ENCODE measurements at regions not wholly inside any gene's neighbourhood (a gene's known extent, or its start where the extent isn't known, plus 50 kb on each side); places are given as distances from the start of the nearest gene placed in this dataset.

DNA sequence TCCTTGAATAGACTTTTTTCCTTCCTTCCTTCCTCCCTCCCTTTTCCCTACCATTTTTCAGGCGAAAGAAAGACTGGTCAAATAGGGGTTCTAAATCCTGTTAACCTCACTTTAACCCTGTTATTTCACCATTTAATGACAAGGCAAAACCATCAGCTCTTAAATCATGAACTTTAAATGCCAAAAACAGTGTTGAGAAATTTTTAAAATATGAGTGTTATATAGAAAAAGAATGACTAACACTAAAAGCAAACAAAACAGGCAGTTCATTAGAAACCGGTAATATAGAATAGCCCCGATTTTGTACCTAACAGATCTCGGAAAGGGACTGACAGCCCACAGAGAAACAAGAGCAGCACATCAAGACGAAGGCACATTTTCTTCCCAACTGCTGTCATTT lies 57.4 kb upstream of the CEP85L start:
- TF ChIP-seq TAF1 (IDR thresholded peaks at IDR 0.05; ENCODE audit: borderline replicate concordance, insufficient read depth, low read length) = no peak
- TF ChIP-seq SIN3A (IDR thresholded peaks at IDR 0.05; ENCODE audit: borderline replicate concordance, insufficient read depth, low read length) = no peak

All from PFSK-1 (cell line).